ENCODE measurements at regions not wholly inside any gene's neighbourhood (a gene's known extent, or its start where the extent isn't known, plus 50 kb on each side); places are given as distances from the start of the nearest gene placed in this dataset.

- DNase-seq (ENCODE audit: low read depth), result no peak
Observed at GRCh38 chr16:73268366-73268993, 220.6 kb upstream of the ZFHX3 start.

- no peak for DNase-seq (ENCODE audit: low read depth)
Observed at GRCh38 chr16:73265935-73266334, 218.0 kb upstream of the ZFHX3 start.

- no peak for DNase-seq (ENCODE audit: low read depth)
Observed at GRCh38 chr16:73265124-73265837, 217.4 kb upstream of the ZFHX3 start.

GRCh38 chr16:73262931-73263330 is 215.0 kb upstream of the ZFHX3 start:
- no peak for DNase-seq (ENCODE audit: low read depth)

GRCh38 chr16:73255031-73255430 is 207.1 kb upstream of the ZFHX3 start:
- DNase-seq (ENCODE audit: low read depth), result no peak

- no peak for DNase-seq (ENCODE audit: low read depth)
Observed at GRCh38 chr16:73253922-73254480, 206.1 kb upstream of the ZFHX3 start.

- no peak for DNase-seq (ENCODE audit: low read depth)
Observed at GRCh38 chr16:73252446-73252845, 204.5 kb upstream of the ZFHX3 start.

GRCh38 chr16:73251608-73252007 is 203.7 kb upstream of the ZFHX3 start:
- DNase-seq (ENCODE audit: low read depth), result no peak

- DNase-seq (ENCODE audit: low read depth), result no peak
Observed at GRCh38 chr16:73248316-73248715, 200.4 kb upstream of the ZFHX3 start.

GRCh38 chr16:73240920-73241319 is 193.0 kb upstream of the ZFHX3 start:
- DNase-seq (ENCODE audit: low read depth), result no peak

- no peak for DNase-seq (ENCODE audit: low read depth)
Observed at GRCh38 chr16:73237601-73238000, 189.7 kb upstream of the ZFHX3 start.

- no peak for DNase-seq (ENCODE audit: low read depth)
Observed at GRCh38 chr16:73234496-73234895, 186.6 kb upstream of the ZFHX3 start.

GRCh38 chr16:73233846-73234424 is 186.0 kb upstream of the ZFHX3 start:
- DNase-seq (ENCODE audit: low read depth), result no peak

- DNase-seq (ENCODE audit: low read depth), result no peak
Observed at GRCh38 chr16:73233329-73233765, 185.4 kb upstream of the ZFHX3 start.

- DNase-seq (ENCODE audit: low read depth), result peak; percentile 86
Observed at GRCh38 chr16:73232555-73233328, 184.8 kb upstream of the ZFHX3 start.

- DNase-seq (ENCODE audit: low read depth), result no peak
Observed at GRCh38 chr16:73231944-73232554, 184.1 kb upstream of the ZFHX3 start.

- DNase-seq (ENCODE audit: low read depth), result no peak
Observed at GRCh38 chr16:73231379-73231778, 183.5 kb upstream of the ZFHX3 start.

GRCh38 chr16:73230651-73231050 is 182.7 kb upstream of the ZFHX3 start:
- DNase-seq (ENCODE audit: low read depth), result no peak

GRCh38 chr16:73228649-73229048 is 180.7 kb upstream of the ZFHX3 start:
- DNase-seq (ENCODE audit: low read depth), result peak; percentile 59

GRCh38 chr16:73226675-73227074 is 178.7 kb upstream of the ZFHX3 start:
- DNase-seq (ENCODE audit: low read depth), result no peak

GRCh38 chr16:73225983-73226382 is 178.1 kb upstream of the ZFHX3 start:
- DNase-seq (ENCODE audit: low read depth), result no peak

GRCh38 chr16:73220836-73221235 is 172.9 kb upstream of the ZFHX3 start:
- DNase-seq (ENCODE audit: low read depth), result no peak
